IMR-90 (cell line): ENCODE measurements at regions not wholly inside any gene's neighbourhood (a gene's known extent, or its start where the extent isn't known, plus 50 kb on each side); places are given as distances from the start of the nearest gene placed in this dataset.

Experiments used
- ATAC-seq: fragments of 200-7000 bp; cut with Tn5 transposase; 2 replicates; pipeline ENCODE4 v1.9.1; 2020; ENCODE audit warnings: low read depth, mild to moderate bottlenecking, moderate library complexity
- BruUV-seq: library from RNA; stranded (reverse); fragments of 400-500 nt; replicated peaks from 2 replicates; lab custom pipeline; 2021; lab: Mats Ljungman, UMichigan
- CTCF ChIA-PET: fragments of 300-600 bp; formaldehyde crosslinking; extraction: SDS; loops from one replicate; lab custom pipeline; 2021; ENCODE audit warnings: antibody characterized with exemption; lab: Yijun Ruan, JAX
- POLR2A ChIA-PET: fragments of 300-600 bp; sonication (Branson Sonifier 250); formaldehyde crosslinking; loops from one replicate; lab custom pipeline; 2022; ENCODE audit warnings: antibody characterized with exemption; ENCODE audit not compliant: unreplicated experiment; lab: Charles Lee
- DNase-seq: peaks from one replicate; pipeline ENCODE4 v3.0.0; 2013
- H2AFZ ChIP-seq: replicated peaks from 2 replicates; pipeline ENCODE3; 2013; ENCODE audit warnings: low read length, mild to moderate bottlenecking; ENCODE audit not compliant: poor library complexity
- H2AK5ac ChIP-seq: 2 replicates; pipeline ENCODE4 v1.6.1; 2013; ENCODE audit warnings: low read depth, low read length, inconsistent platforms
- H2AK9ac ChIP-seq: replicated peaks from 2 replicates; pipeline ENCODE3; 2013; ENCODE audit warnings: mild to moderate bottlenecking, low read depth, low read length, moderate library complexity; ENCODE audit not compliant: poor library complexity
- H2BK120ac ChIP-seq: 2 replicates; pipeline ENCODE4 v1.6.1; 2013; ENCODE audit warnings: low read depth, low read length, inconsistent platforms
- H2BK15ac ChIP-seq: 3 replicates; pipeline ENCODE4 v1.6.1; 2013; ENCODE audit warnings: low read depth, low read length, inconsistent platforms
- H2BK20ac ChIP-seq: 2 replicates; pipeline ENCODE4 v1.6.1; 2013; ENCODE audit warnings: low read depth, mild to moderate bottlenecking, inconsistent platforms, low read length, moderate library complexity
- H2BK5ac ChIP-seq: 2 replicates; pipeline ENCODE4 v1.6.1; 2013; ENCODE audit warnings: mild to moderate bottlenecking, low read depth, low read length, inconsistent platforms; ENCODE audit not compliant: poor library complexity, severe bottlenecking
- H3K14ac ChIP-seq: replicated peaks from 2 replicates; pipeline ENCODE4 v1.6.1; 2013; ENCODE audit warnings: low read depth, low read length, inconsistent platforms
- H3K18ac ChIP-seq: 2 replicates; pipeline ENCODE4 v1.6.1; 2013; ENCODE audit warnings: low read depth, low read length, control low read depth
- H3K23ac ChIP-seq: 2 replicates; pipeline ENCODE4 v1.6.1; 2013; ENCODE audit warnings: low read depth, low read length, inconsistent platforms
- H3K27ac ChIP-seq: 2 replicates; pipeline ENCODE4 v1.5.1; 2013; ENCODE audit warnings: mild to moderate bottlenecking, control low read depth, low read length; ENCODE audit not compliant: insufficient read depth
- H3K27me3 ChIP-seq: 2 replicates; pipeline ENCODE4 v1.6.1; 2013; ENCODE audit warnings: low read length; ENCODE audit not compliant: control insufficient read depth, insufficient read depth
- H3K36me3 ChIP-seq: 2 replicates; pipeline ENCODE4 v1.6.1; 2013; ENCODE audit warnings: low read length, mixed read lengths; ENCODE audit not compliant: control insufficient read depth, insufficient read depth
- H3K4ac ChIP-seq: 2 replicates; pipeline ENCODE4 v1.6.1; 2013; ENCODE audit warnings: low read depth, low read length, inconsistent platforms
- H3K4me1 ChIP-seq: 2 replicates; pipeline ENCODE4 v1.6.1; 2013; ENCODE audit warnings: low read length, mixed read lengths; ENCODE audit not compliant: control insufficient read depth, insufficient read depth
- H3K4me2 ChIP-seq: 2 replicates; pipeline ENCODE4 v1.6.1; 2013; ENCODE audit warnings: low read depth, mild to moderate bottlenecking, control low read depth, low read length, moderate library complexity
- H3K4me3 ChIP-seq: 2 replicates; pipeline ENCODE4 v1.5.1; 2013; ENCODE audit warnings: low read depth, mild to moderate bottlenecking, control low read depth, low read length, moderate library complexity; ENCODE audit not compliant: insufficient read depth
- H3K56ac ChIP-seq: 2 replicates; pipeline ENCODE4 v1.6.1; 2013; ENCODE audit warnings: low read length, inconsistent platforms; ENCODE audit not compliant: insufficient read depth; ENCODE audit errors: extremely low read depth
- H3K79me1 ChIP-seq, 2 experiments: 2 replicates each; pipeline ENCODE4 v1.6.1; 2013; ENCODE audit warnings: low read length in 2 of 2, inconsistent platforms in 1 of 2, low read depth in 1 of 2
- H3K9ac ChIP-seq: 2 replicates; pipeline ENCODE4 v1.6.1; 2013; ENCODE audit warnings: low read depth, low read length, control low read depth
- H3K9me1 ChIP-seq: 2 replicates; pipeline ENCODE4 v1.6.1; 2013; ENCODE audit warnings: low read length, inconsistent platforms; ENCODE audit not compliant: insufficient read depth
- H3K9me3 ChIP-seq: 2 replicates; pipeline ENCODE4 v1.6.1; 2013; ENCODE audit warnings: low read length; ENCODE audit not compliant: control insufficient read depth, insufficient read depth
- H4K20me1 ChIP-seq: 2 replicates; pipeline ENCODE4 v1.6.1; 2013; ENCODE audit warnings: low read length, inconsistent platforms; ENCODE audit not compliant: insufficient read depth
- H4K5ac ChIP-seq: 2 replicates; pipeline ENCODE4 v1.6.1; 2013; ENCODE audit warnings: mild to moderate bottlenecking, low read depth, low read length, control low read depth
- H4K8ac ChIP-seq, 2 experiments: 2 replicates each; pipeline ENCODE4 v1.6.1; 2013; ENCODE audit warnings: low read depth in 2 of 2, low read length in 2 of 2, control low read depth in 1 of 2, inconsistent platforms in 1 of 2
- H4K91ac ChIP-seq: 2 replicates; pipeline ENCODE4 v1.6.1; 2013; ENCODE audit warnings: low read depth, low read length, inconsistent platforms; ENCODE audit not compliant: insufficient read depth
- BHLHE40 ChIP-seq: fragments of 150-350 bp; IDR thresholded peaks from 2 replicates; pipeline ENCODE4 v1.6.1; 2016; ENCODE audit warnings: mild to moderate bottlenecking, low read depth, low read length
- CEBPB ChIP-seq: IDR thresholded peaks from 2 replicates; pipeline ENCODE4 v1.6.1; 2012; ENCODE audit warnings: low read depth, low read length, improper control_type of control experiment
- CHD1 ChIP-seq: IDR thresholded peaks from 2 replicates; pipeline ENCODE4 v1.6.1; 2012; ENCODE audit warnings: low read depth, low read length, improper control_type of control experiment
- MXI1 ChIP-seq: IDR thresholded peaks from 2 replicates; pipeline ENCODE4 v1.6.1; 2012; ENCODE audit warnings: low read depth, mild to moderate bottlenecking, low read length, moderate library complexity, borderline replicate concordance
- USF2 ChIP-seq: fragments of 150-350 bp; IDR thresholded peaks from 2 replicates; pipeline ENCODE4 v1.6.1; 2017; ENCODE audit warnings: mild to moderate bottlenecking, antibody characterized with exemption, low read length, low read depth
- WGBS, 2 experiments: methylation state at CpG; one replicate each; pipeline versions ENCODE4 v1.1.5 to v1.1.7; 2013; ENCODE audit warnings: missing lambda C conversion rate in 2 of 2; ENCODE audit not compliant: insufficient read length in 1 of 2; ENCODE audit errors: extremely low coverage in 2 of 2; 5-methylcytosine and 5-hydroxymethylcytosine counted together
- dilution Hi-C: fragments of 300-500 bp; cut with HindIII; formaldehyde crosslinking; loops from one replicate; pipeline ENCODE4 v1.14.3; 2018; ENCODE audit warnings: low sequenced_read_pairs; ENCODE audit not compliant: unreplicated experiment
- in situ Hi-C: fragments of 300-500 bp; cut with MboI; formaldehyde crosslinking; loops from 3 replicates; pipeline ENCODE4 v1.14.3; 2019; ENCODE audit warnings: low sequenced_read_pairs, inconsistent platforms, mixed read lengths
- intact Hi-C: fragments of 100-400 bp; cut with micrococcal nuclease; formaldehyde crosslinking; loops from 2 replicates; pipeline ENCODE4 v1.10.0; 2022

DNA sequence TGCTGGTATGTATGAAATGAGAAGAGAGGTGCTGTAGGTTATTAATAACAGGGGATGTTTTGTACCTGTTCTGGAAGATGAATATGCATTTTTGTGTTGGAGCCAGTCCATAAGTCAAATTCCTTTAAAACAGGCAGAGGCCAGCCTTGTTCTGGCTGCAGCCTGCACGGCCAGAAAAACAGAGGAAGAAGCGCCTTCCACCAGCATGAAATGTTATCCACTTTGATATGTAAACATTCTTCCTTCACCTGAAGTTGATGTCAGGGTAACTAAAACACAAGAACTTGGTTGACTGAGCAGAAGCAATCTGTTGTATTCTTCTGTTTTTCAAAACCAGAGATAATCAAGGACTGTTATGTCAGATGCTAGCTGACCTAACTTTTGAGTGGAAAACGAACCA lies 237.9 kb upstream of the PLEKHG7 start:
- Histone ChIP-seq H3K79me1 (no peaks in the 10 kb centered on the region), H3K23ac (no peak overlapping the region), H2BK15ac (no peak overlapping the region), H2BK120ac (no peak overlapping the region), H2BK20ac (no peak overlapping the region), H3K36me3 (no peaks in the 10 kb centered on the region), H2AK9ac (no peak overlapping the region), H3K27ac (no peak overlapping the region), H4K91ac (no peak overlapping the region), H3K4me2 (no peak overlapping the region), H3K9me1 (no peaks in the 10 kb centered on the region), H2BK5ac (no peak overlapping the region), H2AK5ac (no peak overlapping the region), H3K56ac (no peak overlapping the region), H3K4me3 (no peak overlapping the region), H4K8ac (no peak overlapping the region), H3K27me3 (no peaks in the 10 kb centered on the region), H3K4ac (no peak overlapping the region), H3K18ac (no peak overlapping the region), H4K20me1 (0 out of 2 replicates have a peak, but pooled peaks cover 5% of the 10 kb centered on the region), H4K5ac (no peak overlapping the region), H3K4me1 (peaks cover 2% of the 10 kb centered on the region), H3K9ac (no peak overlapping the region), H2AFZ (no peak overlapping the region), H3K9me3 (no peaks in the 10 kb centered on the region), H3K14ac (no peak overlapping the region)
- no TSS peak for BruUV-seq
- TF ChIP-seq CEBPB (no peak), BHLHE40 (no peak), MXI1 (no peak), CHD1 (no peak), USF2 (no peak)
- ChIA-PET CTCF (interaction anchor here (0.7 kb wide), 1 partner anchor 612 kb away, joined by 3 read pairs; no protein-coding TSS in a partner anchor), POLR2A (no interaction called here)
- in situ Hi-C loops, result no loop called here
- no peak for DNase-seq
- ATAC-seq, result no peak
- dilution Hi-C loops, result no loop called here
- intact Hi-C loops, result loop anchor here (5.0 kb wide), 1 partner anchor 318 kb away; the partner anchor contains the start of gene BTG1
- WGBS, 2 experiments, result no CpG with 5 or more reads among the region's 3 CpGs
